ENCODE measurements at regions not wholly inside any gene's neighbourhood (a gene's known extent, or its start where the extent isn't known, plus 50 kb on each side); places are given as distances from the start of the nearest gene placed in this dataset.

- TF ChIP-seq POLR2A (IDR thresholded peaks at IDR 0.05): no peak
- TF ChIP-seq CTCF (IDR thresholded peaks at IDR 0.05): no peak
- no peaks in the 10 kb centered on the region for H3K27me3 ChIP-seq
- intact Hi-C loops (cut with DNase I; ENCODE audit: low total_unique reads): no loop called here
- H3K4me3 ChIP-seq: no peak overlapping the region
- no peak overlapping the region for H3K27ac ChIP-seq
- no peaks in the 10 kb centered on the region for H3K9me3 ChIP-seq
- no peak for DNase-seq
- H3K36me3 ChIP-seq: no peaks in the 10 kb centered on the region
- H3K4me1 ChIP-seq: no peaks in the 10 kb centered on the region
Observed at GRCh38 chr3:94395851-94396250, 333.0 kb downstream of the NSUN3 start.

- no peak for DNase-seq
Observed at GRCh38 chr3:94398036-94398435, 335.2 kb downstream of the NSUN3 start.

GRCh38 chr3:94401466-94401865 lies 338.6 kb downstream of the NSUN3 start:
- H3K36me3 ChIP-seq: no peaks in the 10 kb centered on the region
- TF ChIP-seq POLR2A (IDR thresholded peaks at IDR 0.05): no peak
- no peak for TF ChIP-seq CTCF (IDR thresholded peaks at IDR 0.05)
- intact Hi-C loops (cut with DNase I; ENCODE audit: low total_unique reads): no loop called here
- H3K27ac ChIP-seq: no peak overlapping the region
- H3K9me3 ChIP-seq: no peaks in the 10 kb centered on the region
- no peaks in the 10 kb centered on the region for H3K27me3 ChIP-seq
- no peaks in the 10 kb centered on the region for H3K4me1 ChIP-seq
- no peak overlapping the region for H3K4me3 ChIP-seq
- no peak for DNase-seq

More at GRCh38 chr3:94398036-94398435, 335.2 kb downstream of the NSUN3 start:
- no peak for TF ChIP-seq CTCF (IDR thresholded peaks at IDR 0.05)
- no peak for TF ChIP-seq POLR2A (IDR thresholded peaks at IDR 0.05)
- intact Hi-C loops (cut with DNase I; ENCODE audit: low total_unique reads): no loop called here
- Histone ChIP-seq H3K27ac (no peak overlapping the region), H3K36me3 (no peaks in the 10 kb centered on the region), H3K4me3 (no peak overlapping the region), H3K9me3 (no peaks in the 10 kb centered on the region), H3K27me3 (no peaks in the 10 kb centered on the region), H3K4me1 (no peaks in the 10 kb centered on the region)

- Histone ChIP-seq H3K27me3 (no peaks in the 10 kb centered on the region), H3K4me3 (no peak overlapping the region), H3K27ac (no peak overlapping the region), H3K9me3 (no peaks in the 10 kb centered on the region), H3K36me3 (no peaks in the 10 kb centered on the region), H3K4me1 (no peaks in the 10 kb centered on the region)
- no peak for DNase-seq
- no peak for TF ChIP-seq POLR2A (IDR thresholded peaks at IDR 0.05)
- no peak for TF ChIP-seq CTCF (IDR thresholded peaks at IDR 0.05)
- intact Hi-C loops (cut with DNase I; ENCODE audit: low total_unique reads): no loop called here
Observed at GRCh38 chr3:94402126-94402525, 339.3 kb downstream of the NSUN3 start.

- H3K4me1 ChIP-seq: no peaks in the 10 kb centered on the region
- no peak for TF ChIP-seq CTCF (IDR thresholded peaks at IDR 0.05)
- no peak for TF ChIP-seq POLR2A (IDR thresholded peaks at IDR 0.05)
- no peaks in the 10 kb centered on the region for H3K36me3 ChIP-seq
- DNase-seq: no peak
- no peaks in the 10 kb centered on the region for H3K27me3 ChIP-seq
- no peak overlapping the region for H3K27ac ChIP-seq
- H3K9me3 ChIP-seq: no peaks in the 10 kb centered on the region
- intact Hi-C loops (cut with DNase I; ENCODE audit: low total_unique reads): no loop called here
- no peak overlapping the region for H3K4me3 ChIP-seq
Observed at GRCh38 chr3:94405258-94406035, 342.6 kb downstream of the NSUN3 start.
